ENCODE measurements at regions not wholly inside any gene's neighbourhood (a gene's known extent, or its start where the extent isn't known, plus 50 kb on each side); places are given as distances from the start of the nearest gene placed in this dataset.

GRCh38 chr22:48188231-48188721, 1425.8 kb downstream of the TBC1D22A start:
- TF ChIP-seq CTCF (IDR thresholded peaks at IDR 0.05) (no peak), EP300 (IDR thresholded peaks at IDR 0.05) (no peak), POLR2A (IDR thresholded peaks at IDR 0.05) (no peak)
